Smooth muscle cell (in vitro differentiated cells): ENCODE measurements at regions not wholly inside any gene's neighbourhood (a gene's known extent, or its start where the extent isn't known, plus 50 kb on each side); places are given as distances from the start of the nearest gene placed in this dataset.

ENCODE experiments used
- DNase-seq: peaks from one replicate; lab custom pipeline; 2025; ENCODE audit not compliant: unreplicated experiment; lab: John Stamatoyannopoulos, UW
- H2AFZ ChIP-seq: fragments of 200-600 bp; sonication (generic); 2 replicates; pipeline ENCODE4 v1.6.0; 2016; ENCODE audit warnings: antibody characterized with exemption, low read depth, mild to moderate bottlenecking
- H3F3A ChIP-seq: fragments of 200-600 bp; sonication (generic); 2 replicates; pipeline ENCODE4 v1.6.0; 2017; ENCODE audit warnings: antibody characterized with exemption, low read depth
- H3K27ac ChIP-seq: fragments of 200-600 bp; sonication (generic); 2 replicates; pipeline ENCODE4 v1.5.1; 2016; ENCODE audit warnings: low read depth, mild to moderate bottlenecking
- H3K27me3 ChIP-seq: fragments of 200-600 bp; sonication (generic); 2 replicates; pipeline ENCODE4 v1.6.1; 2016; ENCODE audit warnings: low read depth, mild to moderate bottlenecking
- H3K36me3 ChIP-seq: fragments of 200-600 bp; sonication (generic); 2 replicates; pipeline ENCODE4 v1.5.1; 2016; ENCODE audit warnings: low read depth
- H3K4me1 ChIP-seq: fragments of 200-600 bp; sonication (generic); 2 replicates; pipeline ENCODE4 v1.5.1; 2016; ENCODE audit warnings: low read depth
- H3K4me2 ChIP-seq: fragments of 200-600 bp; sonication (generic); 2 replicates; pipeline ENCODE4 v1.6.0; 2016; ENCODE audit warnings: mild to moderate bottlenecking
- H3K4me3 ChIP-seq: fragments of 200-600 bp; sonication (generic); 2 replicates; pipeline ENCODE4 v1.5.1; 2016; ENCODE audit warnings: mild to moderate bottlenecking
- H3K79me2 ChIP-seq: fragments of 200-600 bp; sonication (generic); 2 replicates; pipeline ENCODE4 v1.6.0; 2016; ENCODE audit warnings: low read depth, mild to moderate bottlenecking
- H3K9ac ChIP-seq: fragments of 200-600 bp; sonication (generic); 2 replicates; pipeline ENCODE4 v1.6.0; 2016; ENCODE audit warnings: low read depth
- H3K9me3 ChIP-seq: fragments of 200-600 bp; sonication (generic); replicated peaks from 2 replicates; pipeline ENCODE4 v1.5.1; 2016; ENCODE audit warnings: low read depth
- H4K20me1 ChIP-seq: fragments of 200-600 bp; sonication (generic); 2 replicates; pipeline ENCODE4 v1.6.0; 2016; ENCODE audit warnings: low read depth
- CTCF ChIP-seq: fragments of 200-600 bp; sonication (generic); IDR thresholded peaks from 2 replicates; pipeline ENCODE4 v1.5.1; 2017; ENCODE audit warnings: borderline replicate concordance, mild to moderate bottlenecking, antibody characterized with exemption; ENCODE audit not compliant: insufficient read depth, poor library complexity, severe bottlenecking
- WGBS: methylation state at CpG from one replicate; pipeline ENCODE4 v1.1.7; 2016; ENCODE audit warnings: low lambda C conversion rate; 5-methylcytosine and 5-hydroxymethylcytosine counted together

DNA sequence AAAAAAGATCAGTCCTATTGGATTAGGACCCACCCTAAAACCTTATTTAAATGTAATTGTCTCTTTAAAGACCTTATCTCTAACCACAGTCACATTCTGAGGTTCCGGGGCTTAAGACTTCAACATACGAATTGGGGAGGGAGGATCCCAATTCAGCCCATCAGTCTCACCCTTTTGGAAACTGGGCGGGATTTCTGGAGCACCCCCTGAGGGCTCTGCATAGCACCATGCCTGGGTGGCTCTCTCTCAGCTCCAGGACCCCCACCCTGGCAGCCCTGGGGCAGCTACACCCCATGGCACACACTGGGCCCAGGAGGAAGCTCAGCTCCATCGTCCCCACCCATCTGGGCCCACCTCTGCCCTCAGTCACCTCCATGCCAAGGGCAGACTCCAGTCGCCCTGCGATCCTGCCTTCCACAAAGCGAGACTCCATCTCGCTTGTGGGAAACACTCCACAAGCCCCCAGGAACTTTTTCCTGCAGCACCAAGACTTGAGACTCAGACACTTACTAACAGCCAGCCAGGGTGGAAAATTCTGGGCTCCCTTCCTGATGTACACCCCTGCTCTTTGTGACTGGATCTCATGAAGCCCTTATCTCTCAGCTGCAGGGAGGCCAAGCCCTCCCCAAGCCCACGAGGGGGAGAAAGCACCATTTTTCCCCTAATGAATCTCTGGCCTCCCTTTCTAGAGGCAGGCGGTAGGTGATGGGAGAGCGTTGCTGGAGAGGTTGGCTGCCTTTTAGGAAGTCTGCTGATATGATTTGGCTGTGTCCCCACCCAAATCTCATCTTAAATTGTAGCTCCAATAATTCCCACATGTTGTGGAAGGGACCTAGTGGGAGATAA is 90.8 kb upstream of the KDM7A start:
- Histone ChIP-seq H3K36me3 (no peaks in the 10 kb centered on the region), H3K4me1 (no peaks in the 10 kb centered on the region), H3K9me3 (no peaks in the 10 kb centered on the region), H2AFZ (no peak overlapping the region), H3F3A (no peaks in the 10 kb centered on the region), H3K27ac (no peak overlapping the region), H3K4me2 (no peak overlapping the region), H3K27me3 (peaks cover 3% of the 10 kb centered on the region), H3K79me2 (no peaks in the 10 kb centered on the region), H3K9ac (no peak overlapping the region), H4K20me1 (no peaks in the 10 kb centered on the region), H3K4me3 (no peak overlapping the region)
- 90% methylated on average over 11 of the region's 11 CpGs for WGBS
- no peak for DNase-seq
- TF ChIP-seq CTCF = no peak

DNA sequence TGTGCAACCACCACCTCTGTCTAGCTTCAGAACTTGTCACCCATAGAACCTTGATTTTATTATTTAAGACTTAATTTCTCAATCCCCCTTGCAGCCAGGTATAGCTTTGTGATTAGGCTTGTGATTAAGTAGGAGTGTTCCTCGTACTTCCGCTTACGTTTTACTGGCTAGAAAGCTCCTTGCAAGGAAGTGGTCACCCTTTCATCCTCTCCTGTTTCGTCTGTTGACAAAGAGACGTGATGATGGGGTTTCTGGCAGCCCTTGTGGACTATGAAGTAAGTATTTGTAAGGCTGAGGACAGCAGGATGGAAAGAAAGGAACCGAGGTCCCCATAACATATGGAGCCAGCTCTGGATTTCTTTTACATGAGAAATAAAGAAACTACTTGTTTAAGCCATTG is 86.5 kb upstream of the KDM7A start:
- 86% methylated on average over 6 of the region's 6 CpGs for WGBS
- H3K4me2 ChIP-seq = no peak overlapping the region
- TF ChIP-seq CTCF = no peak
- no peaks in the 10 kb centered on the region for H3K36me3 ChIP-seq
- H3K4me3 ChIP-seq = no peak overlapping the region
- H3K79me2 ChIP-seq = no peaks in the 10 kb centered on the region
- no peak for DNase-seq
- H3K27ac ChIP-seq = no peak overlapping the region
- H3K9me3 ChIP-seq = no peaks in the 10 kb centered on the region
- peaks cover 10% of the 10 kb centered on the region for H3K27me3 ChIP-seq
- H4K20me1 ChIP-seq = no peaks in the 10 kb centered on the region
- H3K4me1 ChIP-seq = no peaks in the 10 kb centered on the region
- H3K9ac ChIP-seq = no peak overlapping the region
- no peak overlapping the region for H2AFZ ChIP-seq
- no peaks in the 10 kb centered on the region for H3F3A ChIP-seq

DNA sequence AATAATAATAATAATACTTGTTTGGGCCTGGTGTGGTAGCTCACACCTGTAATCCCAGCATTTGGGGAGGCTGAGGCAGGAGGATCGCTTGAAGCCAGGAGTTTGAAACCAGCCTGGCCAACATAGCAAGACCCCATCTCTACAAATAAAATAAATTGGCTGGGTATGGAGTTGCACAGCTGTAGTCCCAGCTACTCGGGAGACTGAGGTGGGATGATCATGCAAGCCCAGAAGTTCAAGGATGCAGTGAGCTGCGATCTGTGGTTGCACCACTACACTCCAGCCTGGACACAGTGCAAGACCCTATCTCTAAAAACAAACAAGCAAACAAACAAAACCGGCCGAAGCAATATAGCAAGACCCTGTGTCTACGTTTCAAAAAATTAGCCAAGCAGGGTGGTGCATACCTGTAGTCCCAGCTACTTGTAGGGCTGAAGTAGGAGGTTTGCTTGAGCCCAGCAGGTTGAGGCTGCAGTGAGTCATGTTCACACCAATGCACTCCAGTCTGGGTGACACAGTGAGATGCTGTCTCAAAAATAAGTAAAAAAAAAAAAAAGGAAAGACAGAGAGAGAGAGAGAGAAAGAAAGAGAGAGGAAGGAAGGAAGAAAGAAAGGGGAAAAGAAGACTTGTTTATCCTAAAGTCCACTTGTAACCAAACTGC is 85.6 kb upstream of the KDM7A start:
- no peaks in the 10 kb centered on the region for H3K36me3 ChIP-seq
- peaks cover 10% of the 10 kb centered on the region for H3K27me3 ChIP-seq
- no peaks in the 10 kb centered on the region for H4K20me1 ChIP-seq
- no peak overlapping the region for H3K9ac ChIP-seq
- H3K4me2 ChIP-seq = no peak overlapping the region
- no peaks in the 10 kb centered on the region for H3F3A ChIP-seq
- H2AFZ ChIP-seq = no peak overlapping the region
- TF ChIP-seq CTCF = no peak
- no peaks in the 10 kb centered on the region for H3K4me1 ChIP-seq
- no peak overlapping the region for H3K4me3 ChIP-seq
- no peaks in the 10 kb centered on the region for H3K9me3 ChIP-seq
- H3K27ac ChIP-seq = no peak overlapping the region
- H3K79me2 ChIP-seq = no peaks in the 10 kb centered on the region
- no peak for DNase-seq
- WGBS = 90% methylated on average over 6 of the region's 6 CpGs
